ENCODE measurements at regions not wholly inside any gene's neighbourhood (a gene's known extent, or its start where the extent isn't known, plus 50 kb on each side); places are given as distances from the start of the nearest gene placed in this dataset.

DNA sequence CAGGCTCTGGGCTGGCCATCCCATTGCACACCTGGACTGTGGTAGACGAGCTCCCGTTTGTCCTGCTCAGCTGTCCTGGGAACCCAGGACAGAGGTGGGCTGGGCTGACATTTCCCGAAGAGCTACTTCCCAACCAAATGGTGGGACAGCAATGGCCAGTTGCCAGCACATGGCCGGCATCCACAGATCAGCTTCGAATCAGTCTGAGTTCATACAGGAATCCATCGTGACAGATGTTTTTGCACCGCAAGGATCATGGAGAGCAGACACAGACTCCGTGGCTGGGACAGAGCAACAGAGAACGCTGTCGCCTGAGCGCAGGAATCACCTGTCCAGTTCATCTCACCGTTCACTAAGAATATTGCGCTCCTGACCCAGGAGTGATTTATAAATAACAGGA, 198.5 kb downstream of the TTLL2 start:
- TF ChIP-seq ZNF26 (tag by site-specific recombination; IDR thresholded peaks at IDR 0.05) (no peak), YY1 (tag by site-specific recombination; IDR thresholded peaks at IDR 0.05) (no peak), ZNF707 (tag by site-specific recombination; IDR thresholded peaks at IDR 0.05) (no peak)
- TF ChIP-seq, protein P1, sequence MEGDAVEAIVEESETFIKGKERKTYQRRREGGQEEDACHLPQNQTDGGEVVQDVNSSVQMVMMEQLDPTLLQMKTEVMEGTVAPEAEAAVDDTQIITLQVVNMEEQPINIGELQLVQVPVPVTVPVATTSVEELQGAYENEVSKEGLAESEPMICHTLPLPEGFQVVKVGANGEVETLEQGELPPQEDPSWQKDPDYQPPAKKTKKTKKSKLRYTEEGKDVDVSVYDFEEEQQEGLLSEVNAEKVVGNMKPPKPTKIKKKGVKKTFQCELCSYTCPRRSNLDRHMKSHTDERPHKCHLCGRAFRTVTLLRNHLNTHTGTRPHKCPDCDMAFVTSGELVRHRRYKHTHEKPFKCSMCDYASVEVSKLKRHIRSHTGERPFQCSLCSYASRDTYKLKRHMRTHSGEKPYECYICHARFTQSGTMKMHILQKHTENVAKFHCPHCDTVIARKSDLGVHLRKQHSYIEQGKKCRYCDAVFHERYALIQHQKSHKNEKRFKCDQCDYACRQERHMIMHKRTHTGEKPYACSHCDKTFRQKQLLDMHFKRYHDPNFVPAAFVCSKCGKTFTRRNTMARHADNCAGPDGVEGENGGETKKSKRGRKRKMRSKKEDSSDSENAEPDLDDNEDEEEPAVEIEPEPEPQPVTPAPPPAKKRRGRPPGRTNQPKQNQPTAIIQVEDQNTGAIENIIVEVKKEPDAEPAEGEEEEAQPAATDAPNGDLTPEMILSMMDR (tag by site-specific recombination; IDR thresholded peaks at IDR 0.05) = no peak

Measured in HEK293 (cell line).